H1 (cell line): ENCODE measurements at regions not wholly inside any gene's neighbourhood (a gene's known extent, or its start where the extent isn't known, plus 50 kb on each side); places are given as distances from the start of the nearest gene placed in this dataset.

Source experiments
- BCL11A ChIP-seq, 2 experiments: IDR thresholded peaks; one replicate each; pipeline ENCODE4 v1.6.1; 2011; ENCODE audit warnings: low read depth in 2 of 2, low read length in 2 of 2, mild to moderate bottlenecking in 2 of 2
- SRF ChIP-seq: IDR thresholded peaks from 2 replicates; pipeline ENCODE4 v1.6.1; 2011; ENCODE audit warnings: mild to moderate bottlenecking, low read depth, low read length, moderate library complexity
- TBP ChIP-seq: IDR thresholded peaks from 2 replicates; pipeline ENCODE4 v1.6.1; 2011; ENCODE audit warnings: low read depth, low read length, improper control_type of control experiment

DNA sequence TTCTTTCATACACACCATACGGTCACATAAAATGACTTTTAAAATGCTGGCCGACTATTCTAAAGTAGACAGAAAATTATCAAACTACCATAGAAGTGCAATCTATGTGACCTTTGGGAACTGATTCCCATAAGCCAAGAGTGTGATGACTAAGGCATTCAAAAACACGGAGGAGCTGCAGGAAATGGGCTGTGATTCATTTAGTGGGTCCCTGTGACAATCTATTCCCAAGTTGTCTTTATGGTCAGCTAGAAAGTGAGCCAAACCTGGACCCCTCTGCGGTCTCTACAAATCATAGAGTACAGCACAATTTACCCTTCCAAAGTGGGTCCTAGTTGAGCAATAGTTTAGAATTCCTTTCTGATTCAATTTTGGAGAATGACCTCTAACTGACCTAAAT, 251.5 kb upstream of the CBLB start (continued):
- TF ChIP-seq SRF (no peak), BCL11A (IDR thresholded peaks at IDR 0.05; ENCODE audit: low read depth in 2 of 2, low read length in 2 of 2) (no peak), TBP (no peak)
